HL-60 (cell line): ENCODE measurements at regions not wholly inside any gene's neighbourhood (a gene's known extent, or its start where the extent isn't known, plus 50 kb on each side); places are given as distances from the start of the nearest gene placed in this dataset.

Experiments
- DNase-seq, 2 experiments: peaks; one replicate each; pipeline ENCODE4 v3.0.0-alpha.2; 2010 to 2020; ENCODE audit warnings: low read depth in 1 of 2, low spot score in 1 of 2
- H3K27ac ChIP-seq: fragments of 250-450 bp; sonication (Bioruptor Pico); replicated peaks from 2 replicates; pipeline ENCODE4 v1.5.1; 2020; ENCODE audit warnings: mild to moderate bottlenecking, moderate library complexity
- H3K27me3 ChIP-seq: fragments of 250-450 bp; sonication (Bioruptor Pico); 2 replicates; pipeline ENCODE4 v1.5.1; 2021; ENCODE audit warnings: mild to moderate bottlenecking, moderate library complexity; ENCODE audit not compliant: insufficient read depth, poor library complexity, severe bottlenecking
- H3K4me3 ChIP-seq: replicated peaks from 2 replicates; pipeline ENCODE4 v1.5.1; 2011; ENCODE audit warnings: mild to moderate bottlenecking, control low read depth, low read length; ENCODE audit not compliant: insufficient read depth
- CTCF ChIP-seq: IDR thresholded peaks from one replicate; pipeline ENCODE4 v1.5.1; 2011; ENCODE audit warnings: low read length, control low read depth, inconsistent platforms; ENCODE audit not compliant: insufficient read depth
- GABPA ChIP-seq: IDR thresholded peaks from 2 replicates; pipeline ENCODE4 v1.6.1; 2012; ENCODE audit warnings: low read depth
- POLR2AphosphoS5 ChIP-seq: IDR thresholded peaks from 2 replicates; pipeline ENCODE4 v1.6.1; 2012; ENCODE audit warnings: low read depth
- SPI1 ChIP-seq: IDR thresholded peaks from 2 replicates; pipeline ENCODE4 v1.6.1; 2012; ENCODE audit warnings: low read depth, mild to moderate bottlenecking, borderline replicate concordance
- TF ChIP-seq, protein P1 (sequence below): IDR thresholded peaks from 2 replicates; pipeline ENCODE4 v1.6.1; 2012; ENCODE audit warnings: low read depth; ENCODE audit not compliant: insufficient replicate concordance

DNA sequence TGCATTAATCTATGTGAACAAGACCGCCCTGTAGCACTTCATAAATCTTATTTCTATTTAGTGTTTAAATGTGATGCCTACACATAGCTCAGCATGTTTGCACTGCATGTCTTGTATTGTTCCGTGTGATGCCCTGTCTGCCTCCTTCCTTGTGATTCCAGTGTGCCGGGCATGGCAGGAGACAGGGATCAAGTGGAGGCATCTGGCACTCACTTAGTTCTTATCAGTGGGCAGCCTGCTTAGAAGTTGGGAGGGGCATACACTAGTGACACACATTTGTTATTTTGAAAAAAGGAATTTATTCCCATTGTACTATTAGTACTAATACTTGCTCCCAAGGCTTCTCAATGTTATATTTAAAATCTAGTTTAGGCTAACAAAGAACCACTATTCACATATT lies 176.4 kb downstream of the KCNA5 start:
- TF ChIP-seq POLR2AphosphoS5 (no peak), SPI1 (no peak), GABPA (no peak), CTCF (no peak)
- TF ChIP-seq, protein P1, sequence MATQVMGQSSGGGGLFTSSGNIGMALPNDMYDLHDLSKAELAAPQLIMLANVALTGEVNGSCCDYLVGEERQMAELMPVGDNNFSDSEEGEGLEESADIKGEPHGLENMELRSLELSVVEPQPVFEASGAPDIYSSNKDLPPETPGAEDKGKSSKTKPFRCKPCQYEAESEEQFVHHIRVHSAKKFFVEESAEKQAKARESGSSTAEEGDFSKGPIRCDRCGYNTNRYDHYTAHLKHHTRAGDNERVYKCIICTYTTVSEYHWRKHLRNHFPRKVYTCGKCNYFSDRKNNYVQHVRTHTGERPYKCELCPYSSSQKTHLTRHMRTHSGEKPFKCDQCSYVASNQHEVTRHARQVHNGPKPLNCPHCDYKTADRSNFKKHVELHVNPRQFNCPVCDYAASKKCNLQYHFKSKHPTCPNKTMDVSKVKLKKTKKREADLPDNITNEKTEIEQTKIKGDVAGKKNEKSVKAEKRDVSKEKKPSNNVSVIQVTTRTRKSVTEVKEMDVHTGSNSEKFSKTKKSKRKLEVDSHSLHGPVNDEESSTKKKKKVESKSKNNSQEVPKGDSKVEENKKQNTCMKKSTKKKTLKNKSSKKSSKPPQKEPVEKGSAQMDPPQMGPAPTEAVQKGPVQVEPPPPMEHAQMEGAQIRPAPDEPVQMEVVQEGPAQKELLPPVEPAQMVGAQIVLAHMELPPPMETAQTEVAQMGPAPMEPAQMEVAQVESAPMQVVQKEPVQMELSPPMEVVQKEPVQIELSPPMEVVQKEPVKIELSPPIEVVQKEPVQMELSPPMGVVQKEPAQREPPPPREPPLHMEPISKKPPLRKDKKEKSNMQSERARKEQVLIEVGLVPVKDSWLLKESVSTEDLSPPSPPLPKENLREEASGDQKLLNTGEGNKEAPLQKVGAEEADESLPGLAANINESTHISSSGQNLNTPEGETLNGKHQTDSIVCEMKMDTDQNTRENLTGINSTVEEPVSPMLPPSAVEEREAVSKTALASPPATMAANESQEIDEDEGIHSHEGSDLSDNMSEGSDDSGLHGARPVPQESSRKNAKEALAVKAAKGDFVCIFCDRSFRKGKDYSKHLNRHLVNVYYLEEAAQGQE = no peak
- H3K4me3 ChIP-seq = no peak overlapping the region
- no peak overlapping the region for H3K27ac ChIP-seq
- no peak for DNase-seq
- peaks cover 3% of the 10 kb centered on the region for H3K27me3 ChIP-seq

DNA sequence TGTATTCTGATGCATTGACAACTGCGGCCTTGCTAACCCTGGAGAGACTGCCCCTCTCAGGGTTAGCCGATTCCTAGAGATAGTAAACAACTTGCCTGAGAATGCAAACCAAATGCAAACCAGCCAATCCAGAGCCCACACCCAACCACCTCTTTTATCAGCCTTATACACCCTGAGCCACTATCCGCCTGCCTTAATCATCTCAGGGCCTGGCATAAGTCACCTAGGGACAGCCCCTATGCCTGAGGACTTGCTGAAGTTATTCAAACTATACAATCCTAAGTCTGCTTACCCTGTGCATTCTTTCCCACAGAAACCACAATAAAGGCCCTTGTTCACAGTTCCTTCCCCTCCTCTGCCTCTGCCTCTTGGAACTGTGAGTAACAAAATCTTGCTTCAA lies 177.2 kb downstream of the KCNA5 start:
- Histone ChIP-seq H3K4me3 (no peak overlapping the region), H3K27me3 (peaks cover 4% of the 10 kb centered on the region), H3K27ac (no peak overlapping the region)
- TF ChIP-seq POLR2AphosphoS5 (no peak), CTCF (no peak), SPI1 (no peak), GABPA (no peak)
- TF ChIP-seq, protein P1 = no peak
- no peak for DNase-seq

GRCh38 chr12:5222011-5222461 lies 178.4 kb downstream of the KCNA5 start:
- Histone ChIP-seq H3K27ac (no peak overlapping the region), H3K27me3 (peaks cover 4% of the 10 kb centered on the region), H3K4me3 (no peak overlapping the region)
- TF ChIP-seq CTCF (no peak), GABPA (no peak), SPI1 (no peak), POLR2AphosphoS5 (no peak)
- TF ChIP-seq, protein P1 = no peak
- no peak for DNase-seq
